HG02763 (cell line): ENCODE measurements at regions not wholly inside any gene's neighbourhood (a gene's known extent, or its start where the extent isn't known, plus 50 kb on each side); places are given as distances from the start of the nearest gene placed in this dataset.

ENCODE experiments used
- ATAC-seq: cut with Tn5 transposase; IDR thresholded peaks from one replicate; pipeline ENCODE4 v1.9.1; 2021; ENCODE audit warnings: mild to moderate bottlenecking, moderate library complexity; ENCODE audit not compliant: unreplicated experiment

DNA sequence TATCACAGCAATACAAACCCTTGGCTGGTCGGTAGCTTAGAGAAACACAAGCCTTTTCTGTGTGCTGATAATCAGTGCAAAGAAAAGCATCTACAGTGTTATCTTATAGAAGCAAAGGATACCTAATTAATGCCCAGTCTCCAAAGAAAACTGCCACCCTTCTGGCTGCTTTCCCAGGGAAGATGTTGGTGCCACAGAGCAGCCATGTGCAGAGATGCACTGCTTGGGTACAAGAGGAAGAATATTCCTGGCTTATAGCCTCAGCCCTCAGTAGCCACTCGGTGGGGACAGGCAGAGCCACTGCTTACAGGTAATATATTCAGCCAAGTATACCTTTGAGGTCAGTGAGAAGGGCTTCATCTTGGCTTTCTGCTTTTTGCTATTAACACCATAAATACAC, 185.3 kb downstream of the PCSK1 start:
- ATAC-seq = no peak

DNA sequence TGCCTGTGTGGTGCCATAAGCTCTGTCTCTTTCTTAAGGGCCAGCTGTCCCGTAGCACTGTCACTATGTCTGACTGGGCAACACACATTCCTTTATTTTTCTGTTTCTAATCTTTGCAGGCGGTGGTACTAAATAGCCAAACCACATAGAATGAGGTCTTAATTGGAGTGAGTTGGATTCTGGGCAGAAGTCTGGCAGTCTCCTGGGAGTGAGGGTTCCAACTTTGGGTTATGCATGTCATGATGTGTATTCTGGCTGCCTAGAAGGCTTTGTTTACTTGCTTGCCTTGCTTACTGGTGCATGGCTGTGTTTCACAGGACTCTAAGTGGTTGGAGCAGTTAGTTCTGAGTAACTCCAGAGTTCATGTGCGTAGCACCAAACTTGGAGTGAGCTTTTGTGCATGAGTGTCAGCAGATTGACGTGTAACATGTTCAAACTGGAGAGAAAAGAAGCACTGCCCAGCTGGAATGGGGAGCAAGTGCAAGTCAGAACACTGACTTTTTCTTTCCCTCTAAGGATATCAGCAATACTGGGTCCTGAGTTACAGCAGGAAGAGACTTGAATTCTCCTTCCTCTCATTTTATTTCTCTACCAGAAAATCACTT, 185.8 kb downstream of the PCSK1 start:
- ATAC-seq = no peak

DNA sequence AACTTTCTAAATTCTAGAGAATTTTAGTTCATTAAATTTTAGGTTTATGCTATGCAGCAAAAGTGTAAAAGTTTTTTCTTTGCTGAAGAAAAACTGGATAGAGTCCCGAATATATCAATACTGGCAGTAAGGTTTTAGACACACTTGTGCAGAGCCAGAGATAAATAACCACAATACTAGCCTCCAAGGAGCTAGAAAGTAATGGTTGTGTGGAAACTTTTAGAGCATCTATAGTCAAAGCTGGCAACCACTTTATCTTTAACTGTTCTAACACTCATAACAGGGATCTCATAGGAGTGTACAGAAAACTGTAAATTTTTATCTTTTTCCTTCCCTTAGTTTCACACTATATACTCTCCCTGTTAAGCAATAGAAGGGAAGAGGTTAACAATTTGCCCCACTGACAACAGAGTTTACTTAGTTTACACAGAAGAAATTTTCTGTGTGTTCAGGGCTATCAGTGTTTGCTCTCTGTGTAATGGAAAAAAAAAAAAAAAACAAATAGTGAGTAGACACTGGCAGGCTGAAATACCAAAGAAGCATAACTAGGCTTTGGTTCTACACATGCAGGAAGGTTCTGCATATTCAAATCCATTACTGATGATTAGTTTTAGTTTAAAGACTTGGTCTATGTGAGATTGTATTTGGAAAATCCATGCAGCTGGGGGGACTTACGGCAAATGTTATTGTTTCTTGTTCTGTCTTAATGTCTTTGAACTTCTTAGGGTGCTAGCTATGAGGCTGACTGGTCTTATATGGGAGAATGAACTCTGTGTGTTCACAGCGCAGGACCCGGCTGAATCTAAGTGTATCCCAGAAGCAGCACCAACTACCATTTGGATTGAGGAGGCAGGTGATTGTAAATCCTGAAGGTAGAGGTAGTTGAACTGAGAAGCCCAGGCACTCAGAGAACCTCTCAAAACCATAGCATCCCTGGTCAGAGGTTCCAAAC, 187.6 kb downstream of the PCSK1 start:
- no peak for ATAC-seq

DNA sequence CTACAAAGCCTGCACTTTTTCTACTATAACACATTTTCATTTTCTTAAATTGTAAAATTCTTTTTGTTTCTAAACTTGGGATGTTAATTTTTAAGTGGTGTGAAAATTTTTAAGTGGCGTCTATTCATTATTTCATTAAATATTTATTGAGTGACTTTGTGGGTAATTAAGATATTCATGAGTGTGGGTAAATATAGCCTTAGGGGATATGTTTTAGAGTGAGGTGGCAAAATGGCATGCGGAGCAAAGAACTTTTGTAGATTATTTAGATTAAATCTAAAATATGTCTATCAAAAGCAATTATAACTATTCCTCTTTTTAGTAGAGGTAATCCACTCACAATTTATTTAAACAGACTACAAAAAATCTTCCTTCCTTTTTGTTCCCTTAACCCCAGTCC, 188.4 kb downstream of the PCSK1 start:
- no peak for ATAC-seq

DNA sequence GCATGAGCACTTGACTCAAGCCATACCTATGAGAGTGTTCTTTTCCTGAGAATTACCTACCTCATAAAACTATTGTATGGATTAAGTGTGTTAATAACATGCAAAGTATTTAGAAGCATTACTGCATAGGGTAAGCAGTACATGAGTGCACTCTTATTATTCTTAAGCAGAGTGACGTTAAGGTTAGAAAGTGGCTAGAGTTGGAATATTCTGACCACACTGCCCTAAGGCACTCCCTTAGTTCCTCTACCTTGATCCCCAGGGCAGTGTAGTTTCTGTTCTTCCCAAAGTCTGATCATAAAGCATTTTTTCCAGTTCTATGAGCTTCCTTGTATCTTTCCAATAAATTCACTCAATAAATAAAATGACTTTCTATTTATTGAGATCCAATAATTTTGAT, 189.2 kb downstream of the PCSK1 start:
- no peak for ATAC-seq

DNA sequence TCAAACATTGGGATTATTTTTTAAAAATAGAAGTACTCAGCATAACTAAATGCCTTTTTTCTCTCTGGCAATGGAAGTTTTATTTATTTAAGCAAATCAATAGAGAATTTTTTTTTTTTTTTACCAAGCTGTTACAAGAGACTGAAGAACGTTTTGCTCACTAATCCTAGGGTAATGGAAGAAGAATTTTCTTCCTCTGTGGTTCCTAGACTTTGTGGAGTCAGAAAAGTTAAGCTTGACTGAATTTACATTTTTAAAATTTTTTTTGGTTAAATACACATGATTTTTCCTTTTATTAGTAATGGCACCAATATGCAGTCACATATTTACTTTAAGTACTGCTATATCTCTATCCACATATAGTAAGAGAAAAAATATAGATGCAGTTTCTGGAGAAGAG, 189.8 kb downstream of the PCSK1 start:
- no peak for ATAC-seq

DNA sequence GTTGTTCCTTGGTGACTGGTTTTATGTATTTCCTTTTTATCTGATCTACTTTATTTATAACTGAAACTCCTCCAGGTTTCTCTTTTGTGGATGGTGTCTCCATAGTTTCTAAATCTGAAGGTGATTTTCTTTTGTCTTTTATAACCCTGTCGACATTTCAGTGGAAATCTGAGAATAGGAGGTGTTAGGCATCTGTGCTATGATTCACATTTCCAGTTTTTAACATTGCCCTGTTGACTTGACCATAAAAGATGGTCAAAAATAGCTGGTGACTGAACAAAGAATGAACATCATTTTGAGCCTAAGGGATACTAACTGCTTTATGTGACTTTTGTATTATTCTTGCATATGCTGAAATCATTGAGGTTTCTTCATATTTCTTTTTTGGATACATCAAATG, 190.5 kb downstream of the PCSK1 start:
- no peak for ATAC-seq

DNA sequence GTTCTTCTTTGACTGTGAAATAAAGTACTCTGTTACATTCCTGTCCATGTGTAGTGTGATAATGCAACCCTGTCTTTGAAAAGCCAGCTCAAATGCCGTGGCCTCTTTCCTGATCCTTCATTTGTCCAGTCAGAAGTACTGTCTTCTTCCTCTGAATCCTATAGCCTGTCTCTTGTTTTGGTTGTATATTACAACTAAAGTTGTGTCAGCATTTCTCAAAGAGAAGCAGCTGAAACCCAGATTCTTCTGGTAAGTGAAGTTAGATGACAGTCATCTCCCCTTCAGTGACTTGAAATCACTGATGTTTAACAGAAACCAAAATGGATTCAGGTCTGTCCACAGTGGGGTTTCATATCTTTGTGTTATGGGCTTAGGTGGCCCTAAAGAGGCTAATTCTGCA, 196.2 kb downstream of the PCSK1 start:
- no peak for ATAC-seq

DNA sequence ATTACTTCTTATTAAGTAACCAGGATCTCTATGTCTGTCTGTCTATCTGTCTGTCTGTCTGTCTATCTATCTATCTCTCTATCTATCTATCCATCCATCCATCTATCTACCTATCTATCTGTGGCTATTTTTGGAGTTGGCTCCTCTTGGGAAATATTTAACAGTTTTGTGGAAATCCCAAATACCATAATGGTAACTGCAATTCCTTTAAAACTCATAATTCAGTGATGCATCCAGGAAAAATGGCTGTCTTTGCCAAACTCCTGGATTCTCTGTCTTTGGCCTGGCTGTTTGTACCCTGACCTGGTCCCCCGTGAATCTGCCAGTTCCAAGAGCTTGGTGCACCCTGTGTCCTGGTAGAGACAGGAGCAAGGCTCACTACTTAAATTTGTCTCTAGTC, 197.0 kb downstream of the PCSK1 start:
- no peak for ATAC-seq

DNA sequence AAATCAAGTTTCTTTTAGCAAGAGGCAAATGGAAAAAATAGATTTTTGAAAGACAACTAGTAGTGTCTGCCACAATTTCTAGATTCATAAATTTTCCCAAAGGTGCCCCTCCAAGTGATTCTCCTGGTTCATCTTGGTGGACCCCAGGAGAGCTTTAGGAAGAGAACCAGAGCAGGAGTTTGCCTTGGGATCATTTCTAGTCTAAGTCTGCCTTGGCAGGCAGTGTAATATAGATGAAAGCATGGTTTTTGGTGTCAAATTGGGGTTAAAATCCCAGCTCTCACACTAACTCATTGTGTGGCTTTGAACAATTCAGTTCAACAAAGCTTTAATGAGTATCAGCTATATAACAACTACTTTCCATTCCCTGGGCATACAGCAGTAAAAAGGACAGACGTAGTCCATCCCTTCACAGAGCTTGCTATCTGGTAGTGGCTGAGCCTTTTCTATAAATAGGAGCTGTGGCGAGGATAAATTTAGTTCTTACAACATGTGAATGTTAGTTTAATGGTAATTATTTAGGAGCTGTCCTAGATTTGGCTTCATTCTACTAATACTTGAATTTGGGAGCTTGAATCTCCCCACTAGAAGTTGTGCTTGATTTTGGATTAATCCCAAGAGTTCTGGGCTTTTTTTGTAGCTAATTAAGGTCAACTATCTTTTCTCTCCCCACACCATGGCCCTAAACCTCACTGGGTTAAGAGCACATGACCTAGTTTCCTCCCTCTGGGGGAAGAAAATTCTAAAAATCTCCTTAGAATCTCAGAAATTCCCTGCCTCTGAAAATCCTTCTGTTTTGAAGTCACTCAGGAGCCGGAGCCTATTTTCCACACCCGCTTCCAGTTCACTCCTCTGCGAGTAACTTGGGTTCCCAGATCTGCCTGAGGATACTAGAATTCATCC, 197.8 kb downstream of the PCSK1 start:
- no peak for ATAC-seq

DNA sequence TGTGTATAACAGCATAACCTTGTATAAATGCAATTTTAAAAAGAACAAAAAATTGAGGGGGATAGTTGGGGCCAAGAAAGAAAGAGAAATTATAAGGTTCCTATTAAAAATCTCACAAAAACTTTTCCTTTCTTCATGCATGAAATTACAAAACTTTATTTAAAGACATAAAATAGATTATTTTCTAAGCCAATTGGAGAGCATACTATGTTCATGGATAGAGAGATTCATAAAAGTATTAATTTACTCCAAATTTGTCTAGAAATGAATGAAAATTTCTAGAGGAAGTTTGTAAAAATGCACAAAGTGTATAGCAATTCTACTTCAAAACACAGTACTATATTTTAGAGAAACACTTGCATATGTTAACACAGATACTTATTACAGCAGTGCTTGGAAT, 200.4 kb downstream of the PCSK1 start:
- no peak for ATAC-seq

DNA sequence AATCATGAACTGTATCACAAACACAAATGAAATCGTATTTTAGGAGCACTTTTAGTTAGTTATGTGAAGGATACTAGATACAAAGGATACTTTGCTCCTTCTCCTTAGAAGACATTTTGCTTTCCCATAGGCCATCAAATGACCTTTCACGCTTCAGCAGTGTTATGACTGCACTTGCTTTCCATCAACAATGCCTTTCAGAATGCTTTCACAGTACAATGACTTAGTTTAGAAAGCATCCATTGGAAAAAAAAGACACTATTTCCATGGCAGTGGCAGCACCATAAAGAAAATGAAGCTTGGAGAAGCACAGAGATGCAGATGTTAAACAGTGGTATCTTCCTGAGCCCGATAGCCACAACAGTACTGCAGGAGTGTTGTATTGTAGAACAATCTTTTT, 203.9 kb downstream of the PCSK1 start:
- no peak for ATAC-seq

DNA sequence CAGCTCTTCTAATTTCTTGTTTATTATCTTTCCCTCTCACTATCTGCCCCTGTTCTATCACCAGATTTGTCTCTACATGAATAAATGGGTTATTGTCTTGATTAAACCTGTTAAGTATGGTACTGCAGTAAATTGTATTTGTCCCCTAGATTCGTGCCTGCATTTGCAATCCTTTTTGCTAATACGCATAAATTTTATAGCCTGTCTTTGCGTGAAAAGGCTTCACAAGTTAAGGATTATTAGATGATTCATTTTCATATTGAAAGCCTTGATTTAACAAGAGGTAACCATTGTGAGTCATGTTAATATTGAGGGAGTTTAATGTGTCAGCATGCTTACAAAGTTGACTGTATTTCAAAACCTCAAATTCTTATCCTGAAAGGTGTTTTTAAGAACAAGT, 204.6 kb downstream of the PCSK1 start:
- ATAC-seq = no peak

DNA sequence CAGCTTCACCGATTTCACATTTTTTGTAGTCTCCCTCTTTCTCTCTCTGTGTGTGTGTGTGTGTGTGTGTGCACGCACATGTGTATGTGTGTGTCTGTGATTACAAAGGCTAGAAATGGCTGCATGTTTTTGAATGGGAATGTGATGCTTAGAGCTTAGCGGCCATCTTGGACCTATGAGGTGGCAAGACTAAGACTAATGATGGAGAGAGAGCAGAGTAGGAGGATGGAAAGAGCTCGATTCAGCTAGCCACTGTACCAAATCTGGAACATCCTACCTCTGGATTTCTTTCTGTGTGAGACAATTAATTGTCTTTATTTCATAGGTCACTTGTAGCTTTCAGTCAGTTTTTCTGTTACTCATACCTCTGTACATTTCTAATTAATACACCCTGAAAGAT, 205.1 kb downstream of the PCSK1 start:
- no peak for ATAC-seq

DNA sequence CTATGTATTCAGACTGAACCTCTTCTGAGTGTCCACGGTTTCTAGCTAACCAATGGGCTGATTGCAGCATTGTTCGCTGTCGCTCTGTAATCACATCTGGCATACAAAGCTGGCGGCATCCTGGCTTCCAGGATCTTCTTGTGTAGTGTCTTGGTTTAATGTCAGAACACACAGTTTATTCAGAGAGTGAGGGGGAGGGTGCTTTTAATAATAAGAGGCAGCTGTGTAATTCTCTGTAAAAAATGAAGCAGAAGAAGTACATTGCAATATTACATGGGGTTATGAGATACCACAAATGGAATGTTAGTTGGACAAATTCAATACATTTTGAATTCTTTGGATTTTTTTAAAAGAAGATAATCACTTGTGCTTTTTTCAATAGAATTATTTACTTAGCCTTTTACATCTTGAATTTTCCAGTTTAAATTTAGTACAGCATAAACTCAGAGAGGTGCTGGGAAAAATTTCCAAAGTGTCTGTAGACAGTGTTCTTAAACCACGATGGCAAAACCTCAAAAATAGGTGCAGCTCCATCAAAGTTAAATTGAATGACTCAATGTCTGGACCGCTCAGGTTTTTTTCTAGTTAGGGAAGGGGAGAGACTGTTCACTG, 206.0 kb downstream of the PCSK1 start:
- no peak for ATAC-seq

DNA sequence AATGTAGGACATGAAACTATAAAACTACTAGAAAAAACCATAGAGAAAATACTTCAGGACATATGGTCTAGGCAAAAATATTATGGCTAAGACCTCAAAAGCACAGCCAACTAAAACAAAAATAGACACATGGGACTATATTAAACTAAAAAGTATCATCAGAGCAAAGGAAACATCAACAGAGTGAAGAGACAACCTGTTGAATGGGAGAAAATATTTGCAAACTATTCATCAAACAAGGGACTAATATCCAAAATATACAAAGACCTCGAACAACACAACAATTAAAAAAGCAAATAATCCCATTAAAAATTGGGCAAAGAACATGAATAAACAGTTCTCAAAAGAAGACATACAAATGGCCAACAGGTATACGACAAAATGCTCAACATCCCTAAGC, 210.9 kb downstream of the PCSK1 start:
- ATAC-seq = no peak

DNA sequence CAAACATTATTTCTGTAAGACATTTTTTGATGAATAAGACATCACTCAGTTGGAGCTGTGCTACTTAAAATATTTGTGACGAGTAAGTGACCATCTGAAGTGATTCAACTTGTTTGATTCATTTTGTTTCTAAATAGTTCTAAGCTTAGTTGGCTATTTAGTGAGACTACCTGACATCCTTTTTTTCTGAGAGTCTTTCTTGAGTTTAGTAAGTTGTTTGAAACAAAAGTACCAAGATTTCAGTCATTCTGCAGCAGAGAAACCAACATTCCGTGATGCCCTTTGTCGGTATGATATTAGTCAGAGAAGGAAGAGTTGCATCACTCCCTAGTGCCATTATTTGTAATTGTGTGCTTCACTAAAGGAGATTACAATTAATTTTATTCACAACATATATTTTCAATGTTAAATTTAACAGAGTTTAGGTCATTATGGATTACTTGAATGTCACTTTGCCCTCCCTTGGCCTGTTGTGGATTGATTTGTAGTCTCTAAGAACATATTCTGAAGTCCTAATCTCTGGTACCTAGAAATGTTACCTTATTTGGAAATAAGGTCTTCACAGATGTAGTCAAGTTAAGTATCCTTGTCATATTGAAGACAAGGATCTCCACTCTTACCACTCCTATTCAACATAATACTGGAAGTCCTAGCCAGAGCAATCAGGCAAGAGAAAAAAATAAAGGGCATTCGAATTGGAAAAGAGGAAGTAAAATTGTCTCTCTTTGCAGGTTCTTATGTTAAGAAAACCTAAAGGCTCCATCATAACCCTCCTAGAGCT, 212.2 kb downstream of the PCSK1 start:
- ATAC-seq = peak; percentile 64

DNA sequence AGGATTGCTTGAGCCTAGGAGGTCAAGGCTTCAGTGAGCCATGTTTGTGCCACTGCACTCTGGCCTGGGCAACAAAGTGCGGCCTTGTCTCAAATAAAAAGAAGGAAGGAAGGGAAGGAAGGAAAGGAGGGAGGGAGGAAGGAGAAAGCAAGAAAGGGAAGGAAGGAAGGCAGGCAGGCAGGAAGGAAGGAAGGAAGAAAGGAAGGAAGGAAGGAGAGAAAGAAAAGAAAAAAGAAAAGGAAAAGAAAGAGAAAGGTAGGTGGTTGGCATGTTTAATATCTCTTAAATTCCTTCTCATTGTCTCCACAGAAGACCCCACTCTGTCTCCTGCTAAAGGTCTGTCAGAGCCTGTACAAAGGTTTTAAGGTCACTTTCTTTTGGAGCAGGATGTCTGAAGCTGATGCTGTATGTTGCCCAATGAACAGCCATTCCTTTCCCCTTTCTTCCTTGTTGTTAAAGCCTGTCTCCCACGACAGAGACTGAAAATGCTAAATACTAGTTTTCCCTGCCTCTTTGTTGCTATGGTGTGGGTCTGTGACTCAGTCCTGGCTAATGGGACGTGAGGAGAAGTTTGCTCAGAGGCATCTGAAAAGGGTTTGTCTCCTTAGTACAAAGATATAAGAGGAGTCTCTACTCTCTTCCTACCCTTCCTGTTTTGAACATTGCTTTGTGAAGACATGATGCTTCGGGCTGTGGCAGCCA, 213.3 kb downstream of the PCSK1 start:
- ATAC-seq = no peak

DNA sequence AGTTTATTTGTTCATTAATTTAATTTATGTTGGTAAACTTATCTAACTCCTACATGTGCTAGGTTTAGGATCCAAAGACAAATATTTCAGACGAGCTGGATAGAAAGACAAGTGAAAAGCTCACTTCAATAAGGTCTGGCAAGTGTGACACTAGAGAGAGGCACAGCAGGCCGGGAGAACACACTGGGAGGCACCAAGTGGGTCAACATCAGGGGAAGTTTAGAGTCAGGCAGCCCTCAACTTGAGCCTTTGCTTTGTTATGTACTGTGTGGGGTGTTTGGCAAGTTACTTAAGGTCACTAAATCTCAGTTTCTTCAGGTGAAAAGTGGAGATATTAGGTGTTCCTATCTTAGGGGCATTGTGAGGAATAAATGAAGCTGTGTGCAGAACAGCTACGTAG, 214.4 kb downstream of the PCSK1 start:
- ATAC-seq = no peak
